ENCODE measurements at regions not wholly inside any gene's neighbourhood (a gene's known extent, or its start where the extent isn't known, plus 50 kb on each side); places are given as distances from the start of the nearest gene placed in this dataset.
A peak's percentile ranks its signal among the peaks of the same experiment; 100 is the strongest.

GRCh38 chr13:106696719-106697118, 128.8 kb upstream of the ARGLU1 start:
- DNase-seq (ENCODE audit: extremely low read depth in 1 of 11, low read depth in 9 of 11, low spot score in 4 of 11), result no peak

DNA sequence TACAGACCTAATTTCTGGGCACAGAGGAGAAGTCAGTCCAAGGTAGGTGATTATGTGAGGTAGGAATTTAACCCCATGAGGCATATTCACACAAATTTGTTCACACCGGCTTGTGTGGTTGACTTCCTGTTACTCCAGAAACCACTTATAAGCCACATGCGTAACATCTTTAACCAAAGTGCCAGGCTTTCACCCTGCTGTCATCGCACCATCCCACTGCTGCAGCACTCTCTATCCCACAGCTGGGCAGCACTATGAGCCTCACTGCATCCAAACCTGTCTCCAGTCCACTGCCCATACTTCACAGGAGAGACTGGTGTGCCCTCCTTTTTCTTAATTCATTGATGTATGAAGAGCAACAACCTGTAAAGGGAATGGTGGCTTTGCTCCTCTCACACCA, 128.2 kb upstream of the ARGLU1 start:
- DNase-seq (ENCODE audit: extremely low read depth in 1 of 11, low read depth in 9 of 11, low spot score in 4 of 11), result no peak

DNA sequence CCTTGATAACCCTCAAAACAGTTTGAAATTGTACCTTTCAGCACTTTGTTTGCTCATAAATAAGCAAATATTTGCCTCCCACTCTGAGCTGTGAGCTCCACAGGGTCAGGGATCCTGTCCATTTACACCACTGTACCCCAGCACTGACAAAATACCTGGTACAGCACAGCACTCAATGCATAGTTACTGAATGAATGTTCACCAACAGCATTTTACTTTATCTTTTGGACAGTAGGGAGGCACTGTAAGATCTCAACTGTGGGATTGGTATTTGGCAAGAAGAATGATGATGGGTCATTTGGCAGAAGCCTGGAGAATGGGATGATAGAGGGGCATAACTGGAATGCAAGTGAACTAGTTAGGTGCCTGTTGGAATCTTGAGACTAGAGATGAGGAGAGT, 127.2 kb upstream of the ARGLU1 start:
- DNase-seq (ENCODE audit: extremely low read depth in 1 of 11, low read depth in 9 of 11, low spot score in 4 of 11), result no peak

- no peak for DNase-seq (ENCODE audit: extremely low read depth in 1 of 11, low read depth in 9 of 11, low spot score in 4 of 11)
Measured at GRCh38 chr13:106691861-106692260, 123.9 kb upstream of the ARGLU1 start.

DNA sequence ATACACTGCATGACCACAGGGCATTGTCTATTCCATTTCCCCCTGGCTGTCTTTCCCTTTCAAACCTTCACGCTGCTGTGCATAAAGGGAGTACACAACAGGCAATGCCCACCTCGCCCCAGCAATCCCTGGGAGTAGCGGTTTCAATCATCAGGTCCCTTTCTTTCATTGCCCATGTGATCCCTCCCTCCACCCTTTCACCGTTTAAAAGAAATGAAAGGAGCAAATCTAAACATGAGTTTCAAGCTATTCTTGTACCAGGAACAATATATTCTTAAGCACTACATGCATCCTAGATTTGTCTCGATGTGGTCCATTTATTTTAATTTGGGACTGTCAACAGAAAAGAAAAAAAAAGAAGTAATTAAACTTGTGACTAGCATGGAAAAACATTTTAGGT, 123.4 kb upstream of the ARGLU1 start:
- DNase-seq (ENCODE audit: extremely low read depth in 1 of 11, low read depth in 9 of 11, low spot score in 4 of 11), result peak in 4 of 11 donors; percentile 47 to 60 (median 52)

- DNase-seq (ENCODE audit: extremely low read depth in 1 of 11, low read depth in 9 of 11, low spot score in 4 of 11), result no peak
Measured at GRCh38 chr13:106690779-106691178, 122.8 kb upstream of the ARGLU1 start.

DNA sequence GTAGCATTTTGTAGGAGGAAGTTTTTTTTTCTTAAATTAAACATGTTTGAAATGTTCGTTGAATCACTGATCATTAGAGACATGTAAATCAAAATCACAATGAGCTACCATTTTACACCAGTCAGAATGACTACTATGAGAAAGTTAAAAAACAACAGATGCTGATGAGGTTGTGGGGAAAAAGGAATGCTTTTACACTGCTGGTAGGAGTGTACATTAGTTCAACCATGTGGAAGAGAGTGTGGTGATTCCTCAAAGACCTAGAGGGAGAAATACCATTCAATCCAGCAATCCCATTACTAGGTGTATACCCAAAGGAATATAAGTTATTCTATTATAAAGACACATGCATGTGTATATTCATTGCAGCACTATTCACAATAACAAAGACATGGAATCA, 122.0 kb upstream of the ARGLU1 start:
- DNase-seq (ENCODE audit: extremely low read depth in 1 of 11, low read depth in 9 of 11, low spot score in 4 of 11), result no peak

DNA sequence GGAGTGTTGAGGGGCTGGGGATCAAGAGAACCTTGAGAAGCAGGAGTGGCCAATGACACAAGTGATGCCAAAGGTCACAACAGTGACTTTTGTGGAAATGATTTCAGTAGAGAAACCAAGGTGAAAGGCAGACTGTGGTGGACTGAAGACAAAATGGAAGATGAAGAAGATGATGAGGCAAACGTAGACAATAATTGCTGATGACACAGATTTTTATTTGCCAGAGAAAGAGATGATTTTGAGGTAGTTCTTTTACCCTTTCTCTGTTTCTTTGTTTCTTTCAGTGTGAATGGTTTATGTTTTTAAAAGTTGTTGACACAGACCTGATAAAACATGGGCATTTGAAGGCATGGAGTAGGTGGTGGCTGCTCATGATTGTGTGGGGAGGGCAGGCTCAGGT, 121.0 kb upstream of the ARGLU1 start:
- DNase-seq (ENCODE audit: extremely low read depth in 1 of 11, low read depth in 9 of 11, low spot score in 4 of 11), result no peak

DNA sequence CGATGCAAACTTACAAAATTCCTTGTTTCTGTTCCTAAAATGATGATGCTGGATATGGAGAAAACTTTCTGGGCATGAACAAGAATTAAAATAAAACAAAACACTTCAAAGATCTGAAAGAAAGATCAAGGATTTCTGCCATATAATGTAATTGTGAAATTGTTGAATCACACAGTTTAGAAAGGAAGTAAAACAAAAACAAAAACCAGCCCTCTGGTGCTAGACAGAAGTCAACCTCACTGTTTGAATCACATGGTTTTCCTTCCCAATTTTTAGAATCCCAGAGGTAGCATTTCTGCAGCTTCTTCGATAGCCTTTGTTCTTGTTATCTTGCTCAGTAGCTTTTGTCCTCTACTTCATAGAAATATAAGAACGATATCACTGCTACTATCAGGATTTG, 118.2 kb upstream of the ARGLU1 start:
- no peak for DNase-seq (ENCODE audit: extremely low read depth in 1 of 11, low read depth in 9 of 11, low spot score in 4 of 11)

GRCh38 chr13:106685143-106685542, 117.2 kb upstream of the ARGLU1 start:
- DNase-seq (ENCODE audit: extremely low read depth in 1 of 11, low read depth in 9 of 11, low spot score in 4 of 11), result no peak

DNA sequence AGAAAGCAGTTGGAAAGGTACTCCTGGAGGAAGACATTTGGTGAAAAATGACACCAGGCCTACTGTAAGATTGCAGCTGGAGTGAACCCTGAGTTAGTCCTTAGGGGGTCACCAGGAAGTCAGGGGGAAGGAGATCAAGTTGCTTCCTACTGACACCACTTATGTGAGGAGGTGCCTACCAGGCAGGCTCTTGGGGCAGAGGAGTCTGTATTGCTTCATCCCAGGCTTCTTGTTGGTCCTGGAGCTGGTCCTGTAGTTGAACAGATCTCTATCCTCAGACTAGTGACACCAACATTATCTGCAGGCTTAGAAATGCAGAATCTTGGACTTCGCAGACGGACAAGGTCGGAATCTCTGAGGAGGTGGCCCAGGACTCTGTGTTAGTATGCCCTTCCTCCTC, 116.0 kb upstream of the ARGLU1 start:
- DNase-seq (ENCODE audit: extremely low read depth in 1 of 11, low read depth in 9 of 11, low spot score in 4 of 11), result no peak

DNA sequence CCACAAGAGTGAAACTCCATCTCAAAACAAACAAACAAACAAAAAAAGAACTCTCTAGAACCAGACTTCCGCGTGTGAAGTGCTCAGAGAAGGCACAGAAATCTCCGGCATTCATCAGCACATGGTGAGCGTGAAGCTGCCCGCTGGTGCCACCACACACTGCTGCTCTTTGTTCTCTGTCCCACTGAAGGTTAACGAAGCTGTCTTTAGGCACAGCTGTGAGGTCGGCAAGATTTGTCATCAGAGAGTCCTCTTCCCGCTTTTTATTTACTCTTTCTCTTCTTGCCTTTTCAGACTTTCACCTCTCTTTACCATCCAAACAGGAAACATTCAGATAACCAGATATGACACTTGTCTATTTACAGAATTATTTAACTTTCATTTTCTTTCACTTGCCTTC, 115.2 kb upstream of the ARGLU1 start:
- DNase-seq (ENCODE audit: extremely low read depth in 1 of 11, low read depth in 9 of 11, low spot score in 4 of 11), result no peak

DNA sequence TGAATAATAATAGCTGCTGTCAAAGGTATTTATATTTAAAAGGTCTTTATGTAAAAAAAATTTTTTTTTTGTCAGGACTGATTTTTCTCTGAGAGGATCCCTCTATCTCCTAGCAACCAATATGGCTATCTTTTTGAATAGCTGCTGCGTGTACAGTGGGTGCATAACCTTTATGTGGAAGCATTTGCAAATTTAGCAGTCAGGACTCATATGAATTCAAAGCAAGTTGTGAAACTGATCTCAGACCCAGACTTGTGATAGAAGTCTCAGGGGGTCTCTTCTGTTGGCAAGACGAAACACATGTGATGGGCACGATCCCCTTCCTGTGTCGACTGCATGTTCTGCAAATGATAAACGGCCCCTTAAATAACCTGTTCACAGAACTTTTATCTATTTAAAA, 114.1 kb upstream of the ARGLU1 start:
- no peak for DNase-seq (ENCODE audit: extremely low read depth in 1 of 11, low read depth in 9 of 11, low spot score in 4 of 11)

DNA sequence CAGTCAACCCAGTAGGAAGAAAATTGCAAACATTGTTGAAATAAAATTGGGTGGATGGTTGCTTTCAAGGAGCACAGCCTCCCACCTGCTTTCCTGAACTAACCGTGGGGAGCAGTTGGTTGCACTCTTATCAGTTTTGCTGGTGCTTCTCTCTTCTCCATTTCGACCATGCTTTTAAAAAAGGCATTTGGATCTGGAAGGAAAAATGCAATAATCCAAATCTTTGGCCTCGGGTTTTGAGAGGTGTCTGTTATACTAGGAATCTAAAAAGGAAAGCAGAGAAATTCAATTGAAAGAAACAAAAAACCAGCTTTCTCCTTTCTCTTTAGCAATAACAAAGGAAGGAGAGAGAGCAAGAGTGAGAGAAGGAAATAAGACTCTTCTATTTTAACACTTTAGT, 113.6 kb upstream of the ARGLU1 start:
- no peak for DNase-seq (ENCODE audit: extremely low read depth in 1 of 11, low read depth in 9 of 11, low spot score in 4 of 11)

DNA sequence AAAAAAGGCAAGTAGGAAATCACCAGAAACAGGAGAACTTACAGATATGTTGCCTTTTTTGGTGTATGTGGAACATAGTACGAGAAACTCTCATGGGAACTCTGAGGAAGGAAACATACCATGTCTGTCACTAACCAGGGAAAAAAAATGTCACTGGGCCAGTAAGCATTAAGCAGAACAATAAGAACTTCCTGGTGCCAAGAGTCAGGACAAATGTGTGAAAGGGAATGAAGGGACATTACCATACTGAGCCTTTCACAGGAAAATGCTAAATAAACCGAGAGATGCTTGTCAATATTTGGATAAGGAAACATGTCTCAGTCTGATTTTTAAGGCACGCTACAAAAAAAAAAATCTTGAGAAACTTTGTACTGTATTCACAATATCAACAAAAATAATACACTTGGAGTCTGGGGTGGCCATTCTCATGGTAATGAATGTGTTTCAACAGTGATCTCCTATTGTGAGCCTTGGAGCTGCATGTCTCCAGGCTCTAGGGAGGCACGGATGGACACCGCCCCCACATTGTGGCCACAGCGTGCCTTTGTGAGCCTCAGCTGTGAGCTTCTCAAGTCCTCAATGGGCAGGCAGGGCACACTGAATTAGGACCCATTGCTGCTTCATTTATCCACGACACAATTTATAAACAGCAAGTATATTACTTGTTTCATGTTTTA, 113.0 kb upstream of the ARGLU1 start:
- DNase-seq (ENCODE audit: extremely low read depth in 1 of 11, low read depth in 9 of 11, low spot score in 4 of 11), result no peak

- no peak for DNase-seq (ENCODE audit: extremely low read depth in 1 of 11, low read depth in 9 of 11, low spot score in 4 of 11)
Measured at GRCh38 chr13:106678646-106679418, 110.9 kb upstream of the ARGLU1 start.

DNA sequence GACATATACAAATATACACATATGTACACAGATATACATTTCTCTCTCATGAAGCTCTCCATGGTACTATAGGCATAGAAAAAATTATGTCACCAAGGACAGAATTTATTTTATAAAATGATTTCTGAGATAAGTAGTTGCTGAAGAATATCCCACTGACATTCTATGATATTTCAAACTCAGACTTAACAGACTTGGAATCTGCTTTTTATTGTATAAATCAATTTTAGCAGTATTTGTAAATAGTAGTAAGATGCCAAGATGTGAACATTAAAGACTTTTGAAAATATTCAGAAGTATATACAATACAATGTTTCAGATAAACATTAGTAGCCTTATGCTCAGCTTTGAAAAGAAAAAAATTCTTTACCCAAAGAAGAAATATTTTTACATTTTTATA, 107.4 kb upstream of the ARGLU1 start:
- DNase-seq (ENCODE audit: extremely low read depth in 1 of 11, low read depth in 9 of 11, low spot score in 4 of 11), result no peak

- DNase-seq (ENCODE audit: extremely low read depth in 1 of 11, low read depth in 9 of 11, low spot score in 4 of 11), result no peak
Measured at GRCh38 chr13:106660746-106661625, 93.0 kb upstream of the ARGLU1 start.

- DNase-seq (ENCODE audit: extremely low read depth in 1 of 11, low read depth in 9 of 11, low spot score in 4 of 11), result no peak
Measured at GRCh38 chr13:106657104-106657503, 89.2 kb upstream of the ARGLU1 start.

DNA sequence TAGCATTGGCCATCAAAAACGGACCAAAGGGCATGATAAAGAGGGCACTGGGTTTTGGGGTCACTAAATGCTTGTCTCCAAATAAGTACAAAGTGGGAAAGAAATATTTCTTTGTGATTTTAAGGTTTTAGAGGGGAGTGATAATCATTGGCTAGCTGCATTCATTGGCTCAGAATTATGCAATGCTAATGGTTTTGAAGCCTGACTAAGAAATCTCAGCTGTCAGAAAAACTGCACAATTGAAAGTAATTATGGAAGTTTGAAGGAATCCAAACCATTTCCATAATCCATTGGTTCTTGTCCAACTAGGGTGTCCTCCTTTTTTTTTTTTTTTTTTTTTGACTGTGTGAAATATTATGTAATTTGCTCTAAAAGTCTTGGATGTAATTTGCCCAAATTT, 88.2 kb upstream of the ARGLU1 start:
- DNase-seq (ENCODE audit: extremely low read depth in 1 of 11, low read depth in 9 of 11, low spot score in 4 of 11), result no peak
